ENCODE measurements at regions not wholly inside any gene's neighbourhood (a gene's known extent, or its start where the extent isn't known, plus 50 kb on each side); places are given as distances from the start of the nearest gene placed in this dataset.

DNA sequence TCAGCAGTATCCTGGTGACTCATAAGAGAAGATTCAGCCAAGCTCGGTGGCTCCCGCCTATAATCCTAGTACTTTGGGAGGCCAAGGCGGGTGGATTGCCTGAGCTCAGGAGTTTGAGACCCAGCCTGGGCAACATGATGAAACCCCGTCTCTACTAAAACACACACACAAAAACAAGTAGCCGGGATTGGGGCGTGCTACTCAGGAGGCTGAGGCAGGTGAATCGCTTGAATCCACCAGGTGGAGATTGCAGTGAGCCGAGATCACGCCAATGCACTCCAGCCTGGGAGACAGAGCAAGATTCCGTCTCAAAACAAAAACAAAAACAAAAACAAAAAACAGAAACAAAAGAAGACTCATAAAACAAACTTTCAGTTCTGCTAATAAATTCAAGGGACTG, 551.1 kb upstream of the POT1 start:
- TF ChIP-seq CTCF (IDR thresholded peaks at IDR 0.05): no peak
- TF ChIP-seq POLR2A (IDR thresholded peaks at IDR 0.05): no peak
- no peak for TF ChIP-seq POLR2AphosphoS5 (IDR thresholded peaks at IDR 0.05)
